Heart right ventricle (tissue), 16 donors: ENCODE measurements at regions not wholly inside any gene's neighbourhood (a gene's known extent, or its start where the extent isn't known, plus 50 kb on each side); places are given as distances from the start of the nearest gene placed in this dataset.

Experiments used
- ATAC-seq, 8 donors: fragments of 200-7000 bp; cut with Tn5 transposase; one replicate each; pipeline ENCODE4 v1.9.1; 2020; ENCODE audit warnings: mild to moderate bottlenecking in 8 of 8, moderate library complexity in 8 of 8, moderate number of reproducible peaks in 1 of 8
- DNase-seq, 2 donors: peaks; one replicate each; pipeline ENCODE4 v3.0.0-alpha.2; 2020
- H3K27ac ChIP-seq, 10 donors: fragments of 200-600 bp; sonication (generic) in 2 of 10; one replicate each; pipeline versions ENCODE4 v1.5.0 to v1.8.0; 2020 to 2022; ENCODE audit warnings: mild to moderate bottlenecking in 3 of 10
- H3K27me3 ChIP-seq, 7 donors: fragments of 200-600 bp; one replicate each; pipeline ENCODE4 v1.8.0; 2021 to 2022; ENCODE audit warnings: mild to moderate bottlenecking in 2 of 7
- H3K36me3 ChIP-seq, 9 donors: fragments of 200-600 bp; sonication (generic) in 1 of 9; one replicate each; pipeline versions ENCODE4 v1.5.0 to v1.8.0; 2020 to 2022; ENCODE audit warnings: mild to moderate bottlenecking in 2 of 9
- H3K4me1 ChIP-seq, 9 donors: fragments of 200-600 bp; sonication (generic) in 1 of 9; one replicate each; pipeline versions ENCODE4 v1.5.0 to v1.8.0; 2020 to 2022; ENCODE audit warnings: mild to moderate bottlenecking in 4 of 9
- H3K4me3 ChIP-seq, 10 donors: fragments of 200-600 bp; sonication (generic) in 2 of 10; one replicate each; pipeline versions ENCODE4 v1.5.0 to v1.8.0; 2020 to 2022; ENCODE audit warnings: mild to moderate bottlenecking in 7 of 10, moderate library complexity in 2 of 10
- H3K9me3 ChIP-seq, 11 donors: fragments of 200-600 bp in 10 of 11; sonication (generic) in 2 of 11; one replicate each; pipeline versions ENCODE4 v1.5.0 to v1.8.0; 2013 to 2022; ENCODE audit warnings: mild to moderate bottlenecking in 2 of 11, control low read depth in 1 of 11, moderate library complexity in 1 of 11
- CTCF ChIP-seq, 9 donors: fragments of 200-600 bp; sonication (generic) in 2 of 9; IDR thresholded peaks; one replicate each; pipeline versions ENCODE4 v1.5.0 to v1.8.0; 2021 to 2022; ENCODE audit warnings: antibody characterized with exemption in 9 of 9, mild to moderate bottlenecking in 5 of 9, moderate library complexity in 1 of 9
- WGBS, 2 donors: extraction: QIAGEN DNeasy Blood & Tissue Kit; methylation state at CpG; one replicate each; pipeline ENCODE4 v1.1.7; 2013; ENCODE audit warnings: inconsistent platforms in 1 of 2; 5-methylcytosine and 5-hydroxymethylcytosine counted together
- intact Hi-C, 10 donors: fragments of 100-400 bp; cut with DNase I; formaldehyde crosslinking; loops; one replicate each; pipeline versions ENCODE4 v1.11.1 to v1.14.2; 2022
- donor health status: Arrhythmogenic right ventricular cardiomyopathy.
- donor health status: ischemic (EF 13 %, LVEDD 7.1; RV severe dilation, severe dysfunction).
- donor health status: healthy with polysubstance abuse.
- donor health status: DM: no; HTN: yes; CAD: no.
- donor health status: DM: no; HTN: no; CAD: no.
- donor health status: ischemic (EF 25% LVEDD 6.9; RV normal size, moderate dysfunction).
- donor health status: ischemic (EF 25% LVEDD 5.7; RV mildly dilated, moderate dysfunction).
- donor health status: healthy.
- donor health status: DM: yes; HTN: yes; CAD: no.
- donor health status: Ischemic cardiomyopathy.
- donor health status: ischemic (EF 35%, LVEDD 5.7; RV mildly dilated, moderate dysfunction).
- donor health status: nonischemic (EF 11% LVEDD 7.7; RV severe dilation, severe dysfunction).
- donor health status: DM: yes; HTN: yes; CAD: no.
- donor health status: PGD.
- donor health status: ischemic (EF 29% LVEDD 5.4; RV normal size, mild dysfunction).
- donor health status: nonischemic (EF 23%, LVEDD 6.1; RV moderate dilation, normal function).

GRCh38 chr12:5264006-5264405 lies 167.9 kb upstream of the NTF3 start:
- Histone ChIP-seq H3K4me1 (no peaks in the 10 kb centered on the region), H3K27me3 (peaks cover 0 to 12% (median 0%) of the 10 kb centered on the region in 7 donors), H3K36me3 (no peaks in the 10 kb centered on the region), H3K9me3 (no peaks in the 10 kb centered on the region), H3K4me3 (no peak overlapping the region), H3K27ac (no peak overlapping the region)
- intact Hi-C loops, result no loop called here
- DNase-seq (no peak), ATAC-seq (no peak)
- no peak for TF ChIP-seq CTCF (IDR thresholded peaks at IDR 0.05)
- 46 to 51% methylated on average over 2 of the region's 2 CpGs for WGBS, 2 donors

- no peak overlapping the region for H3K4me3 ChIP-seq
- H3K27me3 ChIP-seq, result peaks cover 0 to 5% (median 0%) of the 10 kb centered on the region in 7 donors
- DNase-seq (no peak), ATAC-seq (no peak)
- TF ChIP-seq CTCF (IDR thresholded peaks at IDR 0.05), result no peak
- intact Hi-C loops, result no loop called here
- no peaks in the 10 kb centered on the region for H3K9me3 ChIP-seq
- no peak overlapping the region for H3K27ac ChIP-seq
- no peaks in the 10 kb centered on the region for H3K4me1 ChIP-seq
- 86 to 92% methylated on average over 9 of the region's 9 CpGs for WGBS, 2 donors
- no peaks in the 10 kb centered on the region for H3K36me3 ChIP-seq
These were observed 164.1 kb upstream of the NTF3 start for GRCh38 chr12:5267603-5268423.

- TF ChIP-seq CTCF (IDR thresholded peaks at IDR 0.05), result no peak
- peaks cover 0 to 5% (median 0%) of the 10 kb centered on the region in 7 donors for H3K27me3 ChIP-seq
- H3K4me1 ChIP-seq, result no peaks in the 10 kb centered on the region
- DNase-seq (no peak), ATAC-seq (no peak)
- no peaks in the 10 kb centered on the region for H3K36me3 ChIP-seq
- no peaks in the 10 kb centered on the region for H3K9me3 ChIP-seq
- intact Hi-C loops, result no loop called here
- 92 to 94% methylated on average over 6 of the region's 6 CpGs for WGBS, 2 donors
- no peak overlapping the region for H3K27ac ChIP-seq
- H3K4me3 ChIP-seq, result no peak overlapping the region
These were observed 163.3 kb upstream of the NTF3 start for GRCh38 chr12:5268424-5269210.

- H3K36me3 ChIP-seq, result no peaks in the 10 kb centered on the region
- TF ChIP-seq CTCF (IDR thresholded peaks at IDR 0.05), result no peak
- H3K4me1 ChIP-seq, result no peaks in the 10 kb centered on the region
- intact Hi-C loops, result no loop called here
- H3K27ac ChIP-seq, result no peak overlapping the region
- no peak overlapping the region for H3K4me3 ChIP-seq
- 90 to 97% methylated on average over 3 of the region's 3 CpGs for WGBS, 2 donors
- DNase-seq, result no peak
- no peaks in the 10 kb centered on the region for H3K27me3 ChIP-seq
- no peaks in the 10 kb centered on the region for H3K9me3 ChIP-seq
- no peak for ATAC-seq
These were observed 162.1 kb upstream of the NTF3 start for GRCh38 chr12:5269846-5270245.
